OCI-LY3 (cell line): ENCODE measurements at regions not wholly inside any gene's neighbourhood (a gene's known extent, or its start where the extent isn't known, plus 50 kb on each side); places are given as distances from the start of the nearest gene placed in this dataset.

Experiments used
- H2AFZ ChIP-seq: fragments of 200-600, 300-600 bp; shearing (Covaris generic); 2 replicates; pipeline ENCODE4 v1.6.0; 2014; ENCODE audit warnings: antibody characterized with exemption, low read depth, low read length
- H3K27ac ChIP-seq: fragments of 200-600, 300-600 bp; sonication (generic); 2 replicates; pipeline ENCODE4 v1.5.1; 2014; ENCODE audit warnings: mild to moderate bottlenecking, low read length, moderate library complexity, mixed read lengths
- H3K27me3 ChIP-seq: fragments of 200-600, 300-600 bp; sonication (generic); 2 replicates; pipeline ENCODE4 v1.6.1; 2014; ENCODE audit warnings: low read depth, low read length, mixed read lengths
- H3K36me3 ChIP-seq: fragments of 200-600, 300-600 bp; sonication (generic); replicated peaks from 2 replicates; pipeline ENCODE3; 2014; ENCODE audit warnings: low read depth, low read length, mixed read lengths
- H3K4me1 ChIP-seq: fragments of 300-600, 200-600 bp; sonication (generic); 2 replicates; pipeline ENCODE4 v1.6.1; 2014; ENCODE audit warnings: low read length, mixed read lengths
- H3K4me2 ChIP-seq: fragments of 200-600, 300-600 bp; sonication (generic); 2 replicates; pipeline ENCODE4 v1.6.1; 2014; ENCODE audit warnings: low read length, mixed read lengths
- H3K4me3 ChIP-seq: fragments of 300-600, 200-600 bp; sonication (generic); 2 replicates; pipeline ENCODE4 v1.5.1; 2014; ENCODE audit warnings: antibody characterized with exemption, mild to moderate bottlenecking, low read length, moderate library complexity
- H3K79me2 ChIP-seq: fragments of 300-600, 200-600 bp; shearing (Covaris generic); 2 replicates; pipeline ENCODE4 v1.6.1; 2014; ENCODE audit warnings: mild to moderate bottlenecking, low read length, mixed read lengths
- H3K9ac ChIP-seq: fragments of 300-600, 200-600 bp; shearing (Covaris generic); 2 replicates; pipeline ENCODE4 v1.6.0; 2014; ENCODE audit warnings: mild to moderate bottlenecking, low read length, moderate library complexity
- H3K9me3 ChIP-seq: fragments of 200-600, 300-600 bp; shearing (Covaris generic); 2 replicates; pipeline ENCODE4 v1.6.1; 2014; ENCODE audit warnings: low read length, mixed read lengths; ENCODE audit not compliant: insufficient read depth
- H4K20me1 ChIP-seq: fragments of 200-600, 300-600 bp; sonication (generic); 2 replicates; pipeline ENCODE4 v1.6.1; 2016; ENCODE audit warnings: low read length, mixed read lengths; ENCODE audit not compliant: insufficient read depth
- CTCF ChIP-seq: fragments of 200-600, 300-600 bp; sonication (generic); IDR thresholded peaks from 2 replicates; pipeline ENCODE4 v1.5.1; 2014; ENCODE audit warnings: antibody characterized with exemption, low read length, low read depth
- EZH2phosphoT487 ChIP-seq: fragments of 200-600 bp; shearing (Covaris generic); IDR thresholded peaks from 2 replicates; pipeline ENCODE4 v1.6.1; 2018; ENCODE audit warnings: antibody characterized with exemption, mixed run types, low read depth

GRCh38 chr6:166719019-166719418, 92.0 kb upstream of the RPS6KA2 start:
- Histone ChIP-seq H3K9ac (no peak overlapping the region), H2AFZ (no peak overlapping the region), H3K4me1 (no peaks in the 10 kb centered on the region), H4K20me1 (no peaks in the 10 kb centered on the region), H3K79me2 (no peaks in the 10 kb centered on the region), H3K36me3 (no peaks in the 10 kb centered on the region), H3K4me2 (no peak overlapping the region), H3K4me3 (no peak overlapping the region), H3K9me3 (no peaks in the 10 kb centered on the region), H3K27me3 (no peaks in the 10 kb centered on the region), H3K27ac (no peak overlapping the region)
- TF ChIP-seq CTCF: no peak

- no peaks in the 10 kb centered on the region for H3K9me3 ChIP-seq
- TF ChIP-seq EZH2phosphoT487 (no peak), CTCF (no peak)
Measured at GRCh38 chr6:166718516-166718915, 91.5 kb upstream of the RPS6KA2 start.

GRCh38 chr6:166716910-166717617, 90.0 kb upstream of the RPS6KA2 start:
- no peak overlapping the region for H3K9ac ChIP-seq
- no peaks in the 10 kb centered on the region for H3K4me1 ChIP-seq
- TF ChIP-seq CTCF (no peak), EZH2phosphoT487 (no peak)
- no peaks in the 10 kb centered on the region for H3K79me2 ChIP-seq
- H4K20me1 ChIP-seq: no peaks in the 10 kb centered on the region
- no peak overlapping the region for H3K4me3 ChIP-seq
- H2AFZ ChIP-seq: no peak overlapping the region
- H3K27me3 ChIP-seq: no peaks in the 10 kb centered on the region
- H3K36me3 ChIP-seq: no peaks in the 10 kb centered on the region
- H3K4me2 ChIP-seq: no peak overlapping the region
- H3K27ac ChIP-seq: no peak overlapping the region
- no peaks in the 10 kb centered on the region for H3K9me3 ChIP-seq

More at GRCh38 chr6:166718516-166718915, 91.5 kb upstream of the RPS6KA2 start:
- H3K9ac ChIP-seq: no peak overlapping the region
- no peak overlapping the region for H3K27ac ChIP-seq
- H3K4me1 ChIP-seq: no peaks in the 10 kb centered on the region
- no peaks in the 10 kb centered on the region for H3K27me3 ChIP-seq
- H3K79me2 ChIP-seq: no peaks in the 10 kb centered on the region
- no peaks in the 10 kb centered on the region for H3K36me3 ChIP-seq
- H2AFZ ChIP-seq: no peak overlapping the region
- no peak overlapping the region for H3K4me2 ChIP-seq
- H3K4me3 ChIP-seq: no peak overlapping the region
- no peaks in the 10 kb centered on the region for H4K20me1 ChIP-seq

- H3K4me2 ChIP-seq: no peak overlapping the region
- H3K9ac ChIP-seq: no peak overlapping the region
- no peaks in the 10 kb centered on the region for H4K20me1 ChIP-seq
- H3K27me3 ChIP-seq: no peaks in the 10 kb centered on the region
- no peak overlapping the region for H3K4me3 ChIP-seq
- no peak overlapping the region for H2AFZ ChIP-seq
- no peaks in the 10 kb centered on the region for H3K36me3 ChIP-seq
- no peaks in the 10 kb centered on the region for H3K79me2 ChIP-seq
- no peak overlapping the region for H3K27ac ChIP-seq
- TF ChIP-seq EZH2phosphoT487 (no peak), CTCF (no peak)
- no peaks in the 10 kb centered on the region for H3K4me1 ChIP-seq
- no peaks in the 10 kb centered on the region for H3K9me3 ChIP-seq
Measured at GRCh38 chr6:166715992-166716391, 88.9 kb upstream of the RPS6KA2 start.
